GM18907 (cell line): ENCODE measurements at regions not wholly inside any gene's neighbourhood (a gene's known extent, or its start where the extent isn't known, plus 50 kb on each side); places are given as distances from the start of the nearest gene placed in this dataset.

Experiments
- ATAC-seq: cut with Tn5 transposase; IDR thresholded peaks from one replicate; pipeline ENCODE4 v1.9.1; 2021; ENCODE audit warnings: mild to moderate bottlenecking, moderate library complexity; ENCODE audit not compliant: unreplicated experiment

GRCh38 chr17:79326814-79327213, 252.2 kb downstream of the ENGASE start:
- ATAC-seq = no peak

GRCh38 chr17:79325709-79326430, 251.2 kb downstream of the ENGASE start:
- no peak for ATAC-seq

GRCh38 chr17:79324194-79324593, 249.6 kb downstream of the ENGASE start:
- ATAC-seq = no peak

GRCh38 chr17:79323566-79323965, 248.9 kb downstream of the ENGASE start:
- ATAC-seq = no peak

GRCh38 chr17:79322211-79323123, 247.8 kb downstream of the ENGASE start:
- ATAC-seq = no peak

- ATAC-seq = no peak
These were observed 245.7 kb downstream of the ENGASE start for GRCh38 chr17:79320331-79320730.

GRCh38 chr17:79317916-79318315, 243.3 kb downstream of the ENGASE start:
- ATAC-seq = no peak

- no peak for ATAC-seq
These were observed 242.2 kb downstream of the ENGASE start for GRCh38 chr17:79316805-79317204.

- no peak for ATAC-seq
These were observed 240.9 kb downstream of the ENGASE start for GRCh38 chr17:79315358-79316105.

- ATAC-seq = no peak
These were observed 240.2 kb downstream of the ENGASE start for GRCh38 chr17:79314617-79315357.

GRCh38 chr17:79311373-79311772, 236.7 kb downstream of the ENGASE start:
- ATAC-seq = no peak

- ATAC-seq = no peak
These were observed 232.0 kb downstream of the ENGASE start for GRCh38 chr17:79306424-79307318.

GRCh38 chr17:79305768-79306423, 231.3 kb downstream of the ENGASE start:
- ATAC-seq = no peak

GRCh38 chr17:79305376-79305767, 230.7 kb downstream of the ENGASE start:
- no peak for ATAC-seq

- no peak for ATAC-seq
These were observed 230.3 kb downstream of the ENGASE start for GRCh38 chr17:79304884-79305283.

- ATAC-seq = no peak
These were observed 229.1 kb downstream of the ENGASE start for GRCh38 chr17:79303641-79304205.

GRCh38 chr17:79301469-79301868, 226.8 kb downstream of the ENGASE start:
- ATAC-seq = no peak

- ATAC-seq = no peak
These were observed 224.7 kb downstream of the ENGASE start for GRCh38 chr17:79299349-79299748.

- no peak for ATAC-seq
These were observed 224.2 kb downstream of the ENGASE start for GRCh38 chr17:79298799-79299198.
